ENCODE measurements at regions not wholly inside any gene's neighbourhood (a gene's known extent, or its start where the extent isn't known, plus 50 kb on each side); places are given as distances from the start of the nearest gene placed in this dataset.

- no peak for TF ChIP-seq POLR2AphosphoS5 (IDR thresholded peaks at IDR 0.05)
- TF ChIP-seq EP300 (IDR thresholded peaks at IDR 0.05), result no peak
- no peak for TF ChIP-seq POLR2A (IDR thresholded peaks at IDR 0.05; ENCODE audit: low read depth)
- no peak for TF ChIP-seq CTCF (IDR thresholded peaks at IDR 0.05)
- WGBS, result 100% methylated on average over 2 of the region's 4 CpGs
- H3K27ac ChIP-seq (replicated peaks in 1 of 4), result no peak overlapping the region
- peak; percentile 91 for DNase-seq (ENCODE audit: extremely low spot score)
- H3K36me3 ChIP-seq, result no peaks in the 10 kb centered on the region
- H3K9me3 ChIP-seq, result no peaks in the 10 kb centered on the region
- intact Hi-C loops (cut with DNase I), result no loop called here
- no peaks in the 10 kb centered on the region for H3K27me3 ChIP-seq
- no peak overlapping the region for H3K4me3 ChIP-seq
- H3K4me1 ChIP-seq, result peaks cover 19 to 44% (median 40%) of the 10 kb centered on the region in 4 donors
Measured at GRCh38 chr14:51337520-51337919, 97.5 kb downstream of the TMX1 start.

- H3K36me3 ChIP-seq, result no peaks in the 10 kb centered on the region
- no peak for TF ChIP-seq POLR2A (IDR thresholded peaks at IDR 0.05; ENCODE audit: low read depth)
- no peak for TF ChIP-seq CTCF (IDR thresholded peaks at IDR 0.05)
- TF ChIP-seq POLR2AphosphoS5 (IDR thresholded peaks at IDR 0.05), result no peak
- no peak for TF ChIP-seq EP300 (IDR thresholded peaks at IDR 0.05)
- no peak overlapping the region for H3K27ac ChIP-seq (replicated peaks in 1 of 4)
- intact Hi-C loops (cut with DNase I), result no loop called here
- H3K4me1 ChIP-seq, result peaks cover 0 to 9% (median 6%) of the 10 kb centered on the region in 4 donors
- no peak overlapping the region for H3K4me3 ChIP-seq
- no peaks in the 10 kb centered on the region for H3K9me3 ChIP-seq
- WGBS, result 100% methylated on average over 2 of the region's 2 CpGs
- peak; percentile 31 for DNase-seq (ENCODE audit: extremely low spot score)
- H3K27me3 ChIP-seq, result no peaks in the 10 kb centered on the region
Measured at GRCh38 chr14:51341338-51341737, 101.3 kb downstream of the TMX1 start.

GRCh38 chr14:51342226-51342625 is 102.2 kb downstream of the TMX1 start:
- 95% methylated on average over 4 of the region's 4 CpGs for WGBS
- no peaks in the 10 kb centered on the region for H3K36me3 ChIP-seq
- no peaks in the 10 kb centered on the region for H3K9me3 ChIP-seq
- peak; percentile 1 for DNase-seq (ENCODE audit: extremely low spot score)
- no peak overlapping the region for H3K27ac ChIP-seq (replicated peaks in 1 of 4)
- peaks cover 0 to 5% (median 0%) of the 10 kb centered on the region in 4 donors for H3K4me1 ChIP-seq
- TF ChIP-seq CTCF (IDR thresholded peaks at IDR 0.05) (no peak), POLR2A (IDR thresholded peaks at IDR 0.05; ENCODE audit: low read depth) (no peak), EP300 (IDR thresholded peaks at IDR 0.05) (no peak), POLR2AphosphoS5 (IDR thresholded peaks at IDR 0.05) (no peak)
- H3K27me3 ChIP-seq, result no peaks in the 10 kb centered on the region
- intact Hi-C loops (cut with DNase I), result no loop called here
- H3K4me3 ChIP-seq, result no peak overlapping the region

- no peaks in the 10 kb centered on the region for H3K36me3 ChIP-seq
- 96% methylated on average over 20 of the region's 20 CpGs for WGBS
- H3K4me1 ChIP-seq, result no peaks in the 10 kb centered on the region
- intact Hi-C loops (cut with DNase I), result no loop called here
- no peaks in the 10 kb centered on the region for H3K27me3 ChIP-seq
- H3K27ac ChIP-seq (replicated peaks in 1 of 4), result no peak overlapping the region
- TF ChIP-seq POLR2A (IDR thresholded peaks at IDR 0.05; ENCODE audit: low read depth) (no peak), POLR2AphosphoS5 (IDR thresholded peaks at IDR 0.05) (no peak), CTCF (IDR thresholded peaks at IDR 0.05) (no peak), EP300 (IDR thresholded peaks at IDR 0.05) (no peak)
- DNase-seq (ENCODE audit: extremely low spot score), result no peak
- H3K4me3 ChIP-seq, result no peak overlapping the region
- no peaks in the 10 kb centered on the region for H3K9me3 ChIP-seq
Measured at GRCh38 chr14:51351997-51352396, 112.0 kb downstream of the TMX1 start.

- no peaks in the 10 kb centered on the region for H3K9me3 ChIP-seq
- 93% methylated on average over 1 of the region's 1 CpG for WGBS
- no peak overlapping the region for H3K4me3 ChIP-seq
- no peaks in the 10 kb centered on the region for H3K27me3 ChIP-seq
- no peak for TF ChIP-seq EP300 (IDR thresholded peaks at IDR 0.05)
- no peak for TF ChIP-seq POLR2AphosphoS5 (IDR thresholded peaks at IDR 0.05)
- no peak for TF ChIP-seq POLR2A (IDR thresholded peaks at IDR 0.05; ENCODE audit: low read depth)
- no peak for TF ChIP-seq CTCF (IDR thresholded peaks at IDR 0.05)
- intact Hi-C loops (cut with DNase I), result no loop called here
- no peak overlapping the region for H3K27ac ChIP-seq (replicated peaks in 1 of 4)
- no peak for DNase-seq (ENCODE audit: extremely low spot score)
- no peaks in the 10 kb centered on the region for H3K36me3 ChIP-seq
- H3K4me1 ChIP-seq, result no peaks in the 10 kb centered on the region
Measured at GRCh38 chr14:51353901-51354300, 113.9 kb downstream of the TMX1 start.

Data from esophagus muscularis mucosa (tissue), 4 donors.